ENCODE measurements at regions not wholly inside any gene's neighbourhood (a gene's known extent, or its start where the extent isn't known, plus 50 kb on each side); places are given as distances from the start of the nearest gene placed in this dataset.

- no peak for DNase-seq (ENCODE audit: low spot score)
- H3K4me3 ChIP-seq (ENCODE audit: severe bottlenecking), result no peak overlapping the region
- no peak overlapping the region for H3K27ac ChIP-seq (ENCODE audit: poor library complexity, severe bottlenecking)
- ATAC-seq (ENCODE audit: low read depth), result no peak
- no peaks in the 10 kb centered on the region for H3K36me3 ChIP-seq (ENCODE audit: low read depth)
- peaks cover 2% of the 10 kb centered on the region for H3K4me1 ChIP-seq (ENCODE audit: insufficient read depth, poor library complexity, severe bottlenecking)
- peaks cover 7% of the 10 kb centered on the region for H3K27me3 ChIP-seq (ENCODE audit: insufficient read depth, poor library complexity, severe bottlenecking)
- TF ChIP-seq CTCF (IDR thresholded peaks at IDR 0.05; ENCODE audit: poor library complexity, severe bottlenecking), result no peak
- no peaks in the 10 kb centered on the region for H3K9me3 ChIP-seq (ENCODE audit: severe bottlenecking)
These were observed 180.2 kb downstream of the SOCS6 start for GRCh38 chr18:70468861-70469547.

- TF ChIP-seq CTCF (IDR thresholded peaks at IDR 0.05; ENCODE audit: poor library complexity, severe bottlenecking), result peak; percentile 20
- Histone ChIP-seq H3K27ac (ENCODE audit: poor library complexity, severe bottlenecking) (no peak overlapping the region), H3K9me3 (ENCODE audit: severe bottlenecking) (no peaks in the 10 kb centered on the region), H3K27me3 (ENCODE audit: insufficient read depth, poor library complexity, severe bottlenecking) (peaks cover 8% of the 10 kb centered on the region), H3K4me3 (ENCODE audit: severe bottlenecking) (no peak overlapping the region), H3K4me1 (ENCODE audit: insufficient read depth, poor library complexity, severe bottlenecking) (peaks cover 2% of the 10 kb centered on the region), H3K36me3 (ENCODE audit: low read depth) (no peaks in the 10 kb centered on the region)
- DNase-seq (ENCODE audit: low spot score), result no peak
- peak; percentile 70 for ATAC-seq (ENCODE audit: low read depth)
These were observed 175.7 kb downstream of the SOCS6 start for GRCh38 chr18:70464343-70465114.

- Histone ChIP-seq H3K4me1 (ENCODE audit: insufficient read depth, poor library complexity, severe bottlenecking) (peaks cover 2% of the 10 kb centered on the region), H3K27ac (ENCODE audit: poor library complexity, severe bottlenecking) (no peak overlapping the region), H3K27me3 (ENCODE audit: insufficient read depth, poor library complexity, severe bottlenecking) (peaks cover 8% of the 10 kb centered on the region), H3K36me3 (ENCODE audit: low read depth) (no peaks in the 10 kb centered on the region), H3K4me3 (ENCODE audit: severe bottlenecking) (no peak overlapping the region), H3K9me3 (ENCODE audit: severe bottlenecking) (no peaks in the 10 kb centered on the region)
- no peak for DNase-seq (ENCODE audit: low spot score)
- ATAC-seq (ENCODE audit: low read depth), result no peak
- TF ChIP-seq CTCF (IDR thresholded peaks at IDR 0.05; ENCODE audit: poor library complexity, severe bottlenecking), result no peak
These were observed 174.2 kb downstream of the SOCS6 start for GRCh38 chr18:70463085-70463484.

GRCh38 chr18:70462078-70462439, 173.2 kb downstream of the SOCS6 start:
- Histone ChIP-seq H3K36me3 (ENCODE audit: low read depth) (no peaks in the 10 kb centered on the region), H3K27ac (ENCODE audit: poor library complexity, severe bottlenecking) (no peak overlapping the region), H3K4me1 (ENCODE audit: insufficient read depth, poor library complexity, severe bottlenecking) (peaks cover 2% of the 10 kb centered on the region), H3K9me3 (ENCODE audit: severe bottlenecking) (no peaks in the 10 kb centered on the region), H3K4me3 (ENCODE audit: severe bottlenecking) (no peak overlapping the region), H3K27me3 (ENCODE audit: insufficient read depth, poor library complexity, severe bottlenecking) (peaks cover 8% of the 10 kb centered on the region)
- no peak for TF ChIP-seq CTCF (IDR thresholded peaks at IDR 0.05; ENCODE audit: poor library complexity, severe bottlenecking)
- ATAC-seq (ENCODE audit: low read depth), result no peak
- no peak for DNase-seq (ENCODE audit: low spot score)
